ENCODE measurements at regions not wholly inside any gene's neighbourhood (a gene's known extent, or its start where the extent isn't known, plus 50 kb on each side); places are given as distances from the start of the nearest gene placed in this dataset.

DNA sequence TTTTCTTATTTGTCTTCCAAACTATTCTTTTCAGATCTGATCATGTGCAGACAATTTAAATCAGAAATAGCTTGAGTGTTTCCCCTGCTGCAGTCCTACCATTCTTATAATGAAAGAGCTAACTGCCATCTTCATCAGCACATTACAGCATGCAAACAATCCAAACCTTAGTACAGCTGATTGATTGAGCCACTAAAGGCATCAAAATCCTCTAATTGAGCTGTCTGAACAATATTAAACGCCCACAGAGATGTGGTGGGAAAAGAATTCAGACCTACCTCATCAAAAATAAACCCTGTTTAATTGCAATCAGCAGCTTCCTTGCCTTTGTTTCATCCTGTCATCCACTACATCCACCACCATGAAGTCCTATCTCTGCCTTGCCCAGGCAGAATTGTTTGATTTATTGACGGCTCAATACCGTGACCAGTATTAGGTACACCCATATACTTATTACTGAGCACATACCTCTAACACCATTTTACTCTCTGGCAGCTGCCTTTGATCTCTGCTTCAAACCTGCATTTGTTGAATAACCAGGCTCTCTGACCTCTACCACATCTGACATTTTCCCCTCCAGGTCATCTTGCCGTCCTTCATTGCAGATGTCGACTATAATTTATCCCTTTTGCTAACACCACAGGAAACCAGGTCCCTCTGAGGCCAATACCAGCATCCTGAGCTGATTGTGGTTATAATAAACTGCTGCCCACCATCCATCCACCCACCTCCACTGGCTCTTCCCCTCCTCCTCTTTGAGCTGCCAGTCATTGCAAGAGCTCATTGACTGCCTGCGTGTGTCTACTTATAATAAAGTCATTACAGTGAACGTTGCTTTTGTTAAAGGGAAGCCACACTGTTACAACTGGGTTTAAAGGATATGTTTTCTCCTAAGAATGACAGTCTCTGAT lies 78.5 kb downstream of the RBM43 start:
- TF ChIP-seq, protein P1, sequence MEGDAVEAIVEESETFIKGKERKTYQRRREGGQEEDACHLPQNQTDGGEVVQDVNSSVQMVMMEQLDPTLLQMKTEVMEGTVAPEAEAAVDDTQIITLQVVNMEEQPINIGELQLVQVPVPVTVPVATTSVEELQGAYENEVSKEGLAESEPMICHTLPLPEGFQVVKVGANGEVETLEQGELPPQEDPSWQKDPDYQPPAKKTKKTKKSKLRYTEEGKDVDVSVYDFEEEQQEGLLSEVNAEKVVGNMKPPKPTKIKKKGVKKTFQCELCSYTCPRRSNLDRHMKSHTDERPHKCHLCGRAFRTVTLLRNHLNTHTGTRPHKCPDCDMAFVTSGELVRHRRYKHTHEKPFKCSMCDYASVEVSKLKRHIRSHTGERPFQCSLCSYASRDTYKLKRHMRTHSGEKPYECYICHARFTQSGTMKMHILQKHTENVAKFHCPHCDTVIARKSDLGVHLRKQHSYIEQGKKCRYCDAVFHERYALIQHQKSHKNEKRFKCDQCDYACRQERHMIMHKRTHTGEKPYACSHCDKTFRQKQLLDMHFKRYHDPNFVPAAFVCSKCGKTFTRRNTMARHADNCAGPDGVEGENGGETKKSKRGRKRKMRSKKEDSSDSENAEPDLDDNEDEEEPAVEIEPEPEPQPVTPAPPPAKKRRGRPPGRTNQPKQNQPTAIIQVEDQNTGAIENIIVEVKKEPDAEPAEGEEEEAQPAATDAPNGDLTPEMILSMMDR (IDR thresholded peaks at IDR 0.05), result no peak
- TF ChIP-seq POLR2A (IDR thresholded peaks at IDR 0.05), result no peak

Measured in esophagus squamous epithelium (tissue), 4 donors.